ENCODE measurements at regions not wholly inside any gene's neighbourhood (a gene's known extent, or its start where the extent isn't known, plus 50 kb on each side); places are given as distances from the start of the nearest gene placed in this dataset.
"Not testable (repeated sequence)": the region's sequence is repeated elsewhere in the genome, so short reads cannot be mapped to it uniquely, and the experiment has no call there.

DNA sequence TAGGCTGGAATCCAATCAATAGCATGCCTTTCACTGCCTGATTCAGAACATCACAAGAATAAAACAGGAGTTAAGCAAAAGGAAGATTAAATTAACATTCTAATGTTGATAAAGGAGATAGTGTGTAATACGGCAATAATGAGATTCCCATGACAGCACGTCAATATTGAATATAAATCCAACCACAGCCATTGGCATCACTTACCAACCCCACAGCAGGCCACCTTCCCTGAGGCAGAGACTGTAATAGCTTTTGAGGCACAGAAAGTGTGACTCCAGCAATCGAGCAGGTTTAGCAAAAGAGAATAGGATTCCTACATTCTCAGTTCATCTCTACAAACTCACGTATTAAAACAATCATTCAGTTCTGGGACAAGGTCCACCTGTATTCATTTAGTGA is 954.6 kb upstream of the CDH18 start:
- H3K36me3 ChIP-seq (ENCODE audit: insufficient read depth, low read length); H3K4me2 ChIP-seq (ENCODE audit: low read length); H3K27me3 ChIP-seq (ENCODE audit: control insufficient read depth, insufficient read depth, low read length); H3K4me1 ChIP-seq (ENCODE audit: control insufficient read depth, insufficient read depth, low read length); H3K4me3 ChIP-seq (ENCODE audit: low read length); H3K9ac ChIP-seq (ENCODE audit: low read depth, low read length); H3K9me3 ChIP-seq (replicated peaks; ENCODE audit: low read length): not testable (repeated sequence)

- H3K9ac ChIP-seq (ENCODE audit: low read depth, low read length); H3K9me3 ChIP-seq (replicated peaks; ENCODE audit: low read length); H3K4me3 ChIP-seq (ENCODE audit: low read length); H3K36me3 ChIP-seq (ENCODE audit: insufficient read depth, low read length); H3K4me1 ChIP-seq (ENCODE audit: control insufficient read depth, insufficient read depth, low read length); H3K4me2 ChIP-seq (ENCODE audit: low read length); H3K27me3 ChIP-seq (ENCODE audit: control insufficient read depth, insufficient read depth, low read length): not testable (repeated sequence)
Observed at GRCh38 chr5:20940786-20941185, 952.8 kb upstream of the CDH18 start.

DNA sequence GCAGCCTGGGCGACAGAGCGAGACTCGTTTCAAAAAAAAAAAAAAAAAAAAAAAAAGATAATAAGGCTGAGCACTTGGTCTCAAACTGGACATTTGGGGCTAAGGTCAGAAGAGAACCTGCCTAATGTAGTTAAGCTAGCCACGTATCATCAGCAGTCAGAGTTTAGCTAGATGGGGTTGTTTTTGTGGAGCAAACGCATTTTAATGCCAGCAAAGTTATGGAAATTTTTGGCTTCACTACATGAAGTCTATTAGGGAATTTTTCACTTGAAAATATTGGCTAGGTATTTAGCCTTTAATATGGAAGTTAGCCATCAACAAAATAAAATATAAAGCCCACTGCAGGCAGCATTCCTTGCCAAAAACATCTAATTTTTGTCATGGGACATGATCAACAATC is 902.9 kb upstream of the CDH18 start:
- not testable (repeated sequence) for H3K27me3 ChIP-seq (ENCODE audit: control insufficient read depth, insufficient read depth, low read length); H3K4me3 ChIP-seq (ENCODE audit: low read length); H3K4me1 ChIP-seq (ENCODE audit: control insufficient read depth, insufficient read depth, low read length); H3K9ac ChIP-seq (ENCODE audit: low read depth, low read length); H3K4me2 ChIP-seq (ENCODE audit: low read length); H3K9me3 ChIP-seq (replicated peaks; ENCODE audit: low read length); H3K36me3 ChIP-seq (ENCODE audit: insufficient read depth, low read length)

- H3K9ac ChIP-seq (ENCODE audit: low read depth, low read length); H3K4me1 ChIP-seq (ENCODE audit: control insufficient read depth, insufficient read depth, low read length); H3K9me3 ChIP-seq (replicated peaks; ENCODE audit: low read length); H3K4me3 ChIP-seq (ENCODE audit: low read length); H3K4me2 ChIP-seq (ENCODE audit: low read length); H3K36me3 ChIP-seq (ENCODE audit: insufficient read depth, low read length); H3K27me3 ChIP-seq (ENCODE audit: control insufficient read depth, insufficient read depth, low read length): not testable (repeated sequence)
Observed at GRCh38 chr5:20875726-20876125, 887.7 kb upstream of the CDH18 start.

- not testable (repeated sequence) for H3K4me1 ChIP-seq (ENCODE audit: control insufficient read depth, insufficient read depth, low read length); H3K9ac ChIP-seq (ENCODE audit: low read depth, low read length); H3K27me3 ChIP-seq (ENCODE audit: control insufficient read depth, insufficient read depth, low read length)
Observed at GRCh38 chr5:20865892-20866291, 877.9 kb upstream of the CDH18 start.

GRCh38 chr5:20833081-20833627 is 845.2 kb upstream of the CDH18 start:
- H3K9me3 ChIP-seq (replicated peaks; ENCODE audit: low read length), result no peaks in the 10 kb centered on the region
- no peaks in the 10 kb centered on the region for H3K36me3 ChIP-seq (ENCODE audit: insufficient read depth, low read length)
- no peaks in the 10 kb centered on the region for H3K27me3 ChIP-seq (ENCODE audit: control insufficient read depth, insufficient read depth, low read length)
- H3K4me1 ChIP-seq (ENCODE audit: control insufficient read depth, insufficient read depth, low read length), result no peaks in the 10 kb centered on the region
- no peak overlapping the region for H3K4me3 ChIP-seq (ENCODE audit: low read length)
- H3K4me2 ChIP-seq (ENCODE audit: low read length), result no peak overlapping the region
- H3K9ac ChIP-seq (ENCODE audit: low read depth, low read length), result no peak overlapping the region

More at GRCh38 chr5:20865892-20866291, 877.9 kb upstream of the CDH18 start:
- H3K4me3 ChIP-seq (ENCODE audit: low read length); H3K4me2 ChIP-seq (ENCODE audit: low read length); H3K36me3 ChIP-seq (ENCODE audit: insufficient read depth, low read length); H3K9me3 ChIP-seq (replicated peaks; ENCODE audit: low read length): not testable (repeated sequence)

GRCh38 chr5:20832204-20833080 is 844.4 kb upstream of the CDH18 start:
- no peaks in the 10 kb centered on the region for H3K36me3 ChIP-seq (ENCODE audit: insufficient read depth, low read length)
- no peak overlapping the region for H3K9ac ChIP-seq (ENCODE audit: low read depth, low read length)
- no peaks in the 10 kb centered on the region for H3K9me3 ChIP-seq (replicated peaks; ENCODE audit: low read length)
- H3K27me3 ChIP-seq (ENCODE audit: control insufficient read depth, insufficient read depth, low read length), result no peaks in the 10 kb centered on the region
- no peaks in the 10 kb centered on the region for H3K4me1 ChIP-seq (ENCODE audit: control insufficient read depth, insufficient read depth, low read length)
- H3K4me3 ChIP-seq (ENCODE audit: low read length), result no peak overlapping the region
- no peak overlapping the region for H3K4me2 ChIP-seq (ENCODE audit: low read length)

- not testable (repeated sequence) for H3K4me1 ChIP-seq (ENCODE audit: control insufficient read depth, insufficient read depth, low read length); H3K9ac ChIP-seq (ENCODE audit: low read depth, low read length); H3K9me3 ChIP-seq (replicated peaks; ENCODE audit: low read length); H3K4me3 ChIP-seq (ENCODE audit: low read length); H3K36me3 ChIP-seq (ENCODE audit: insufficient read depth, low read length); H3K27me3 ChIP-seq (ENCODE audit: control insufficient read depth, insufficient read depth, low read length); H3K4me2 ChIP-seq (ENCODE audit: low read length)
Observed at GRCh38 chr5:20825951-20826350, 838.0 kb upstream of the CDH18 start.

DNA sequence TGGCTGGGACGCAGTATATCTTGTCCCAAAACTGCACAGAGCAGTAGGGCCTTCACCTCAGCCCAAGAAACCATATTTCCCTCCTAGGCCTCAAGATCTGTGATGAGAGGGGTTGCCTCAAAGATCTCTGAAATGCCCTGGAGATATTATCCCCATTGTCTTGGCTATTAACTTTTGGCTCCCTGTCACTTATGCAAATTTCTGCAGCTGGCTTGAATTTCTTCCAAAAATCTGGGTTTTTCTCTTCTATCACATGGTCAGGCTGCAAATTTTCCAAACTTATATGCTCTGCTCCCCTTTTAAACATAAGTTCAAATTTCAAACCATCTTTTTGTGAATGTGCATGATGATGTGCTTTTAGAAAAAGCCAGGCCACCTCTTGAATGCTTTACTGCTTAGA is 809.2 kb upstream of the CDH18 start:
- not testable (repeated sequence) for H3K36me3 ChIP-seq (ENCODE audit: insufficient read depth, low read length); H3K4me3 ChIP-seq (ENCODE audit: low read length); H3K9me3 ChIP-seq (replicated peaks; ENCODE audit: low read length); H3K9ac ChIP-seq (ENCODE audit: low read depth, low read length); H3K4me1 ChIP-seq (ENCODE audit: control insufficient read depth, insufficient read depth, low read length); H3K27me3 ChIP-seq (ENCODE audit: control insufficient read depth, insufficient read depth, low read length); H3K4me2 ChIP-seq (ENCODE audit: low read length)

- not testable (repeated sequence) for H3K4me2 ChIP-seq (ENCODE audit: low read length); H3K4me1 ChIP-seq (ENCODE audit: control insufficient read depth, insufficient read depth, low read length); H3K4me3 ChIP-seq (ENCODE audit: low read length); H3K27me3 ChIP-seq (ENCODE audit: control insufficient read depth, insufficient read depth, low read length); H3K9me3 ChIP-seq (replicated peaks; ENCODE audit: low read length); H3K36me3 ChIP-seq (ENCODE audit: insufficient read depth, low read length); H3K9ac ChIP-seq (ENCODE audit: low read depth, low read length)
Observed at GRCh38 chr5:20784755-20785154, 796.8 kb upstream of the CDH18 start.

DNA sequence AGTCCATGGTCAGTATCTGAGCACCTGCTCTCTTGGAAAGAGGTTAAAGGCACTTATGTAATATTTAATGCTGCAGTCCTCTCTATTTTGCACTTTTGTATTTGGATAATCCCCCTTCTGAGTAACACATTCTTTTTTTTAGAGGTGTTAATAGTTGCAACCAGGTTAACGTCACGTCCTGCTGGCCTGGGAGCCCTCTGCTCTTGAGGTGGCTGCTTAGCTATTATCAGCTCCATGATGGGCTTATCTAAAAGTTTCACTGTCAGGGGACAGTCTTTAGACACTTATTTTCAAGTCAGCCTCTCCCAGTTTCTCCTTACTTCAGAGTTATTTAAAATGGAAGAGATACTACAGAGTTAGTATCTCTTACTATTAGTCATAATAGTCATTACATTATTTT is 795.5 kb upstream of the CDH18 start:
- H3K4me2 ChIP-seq (ENCODE audit: low read length); H3K4me1 ChIP-seq (ENCODE audit: control insufficient read depth, insufficient read depth, low read length); H3K9me3 ChIP-seq (replicated peaks; ENCODE audit: low read length); H3K4me3 ChIP-seq (ENCODE audit: low read length); H3K36me3 ChIP-seq (ENCODE audit: insufficient read depth, low read length); H3K27me3 ChIP-seq (ENCODE audit: control insufficient read depth, insufficient read depth, low read length); H3K9ac ChIP-seq (ENCODE audit: low read depth, low read length): not testable (repeated sequence)

GRCh38 chr5:20771338-20771737 is 783.3 kb upstream of the CDH18 start:
- H3K4me2 ChIP-seq (ENCODE audit: low read length); H3K4me3 ChIP-seq (ENCODE audit: low read length); H3K27me3 ChIP-seq (ENCODE audit: control insufficient read depth, insufficient read depth, low read length); H3K4me1 ChIP-seq (ENCODE audit: control insufficient read depth, insufficient read depth, low read length); H3K9ac ChIP-seq (ENCODE audit: low read depth, low read length); H3K9me3 ChIP-seq (replicated peaks; ENCODE audit: low read length); H3K36me3 ChIP-seq (ENCODE audit: insufficient read depth, low read length): not testable (repeated sequence)
